ENCODE measurements at regions not wholly inside any gene's neighbourhood (a gene's known extent, or its start where the extent isn't known, plus 50 kb on each side); places are given as distances from the start of the nearest gene placed in this dataset.

DNA sequence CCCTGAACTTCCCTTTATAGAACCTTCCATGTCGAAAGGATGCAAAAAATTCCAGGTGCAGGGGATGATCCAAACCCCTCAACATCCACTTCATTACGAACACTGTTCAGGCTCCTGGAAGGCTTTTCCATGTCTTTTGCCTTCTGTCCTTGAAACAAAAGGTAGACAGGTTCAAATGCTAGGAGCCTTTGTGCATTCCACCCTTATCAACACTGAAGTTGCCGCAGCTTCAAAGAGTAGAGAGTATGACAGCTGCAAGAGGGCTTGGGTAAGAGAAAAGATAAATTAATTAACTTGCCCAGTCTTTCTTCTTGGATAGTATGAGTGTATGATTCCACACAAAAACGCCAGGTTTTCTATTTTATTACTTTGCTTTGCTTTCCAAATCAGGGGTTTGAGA lies 269.1 kb upstream of the MSX2 start:
- TF ChIP-seq POLR2A (IDR thresholded peaks at IDR 0.05; ENCODE audit: control extremely low read depth in 1 of 2, low read depth in 2 of 2, low read length in 2 of 2) (no peak), KDM1A (IDR thresholded peaks at IDR 0.05; ENCODE audit: borderline replicate concordance, low read length) (no peak), POLR2AphosphoS5 (IDR thresholded peaks at IDR 0.05; ENCODE audit: low read depth, low read length) (no peak), CTCF (IDR thresholded peaks at IDR 0.05; ENCODE audit: control extremely low read depth in 1 of 3, insufficient read depth in 1 of 3, low read depth in 1 of 3, low read length in 3 of 3) (no peak), EGR1 (IDR thresholded peaks at IDR 0.05; ENCODE audit: borderline replicate concordance, low read depth, low read length) (no peak), SIN3A (conservative IDR thresholded peaks at IDR 0.05 in 1 of 2, IDR thresholded peaks at IDR 0.05 in 1 of 2; ENCODE audit: low read depth in 1 of 2, low read length in 2 of 2) (no peak)
